OCI-LY7 (cell line): ENCODE measurements at regions not wholly inside any gene's neighbourhood (a gene's known extent, or its start where the extent isn't known, plus 50 kb on each side); places are given as distances from the start of the nearest gene placed in this dataset.

Source experiments
- BruUV-seq: library from RNA; stranded (reverse); fragments of 400-500 nt; replicated peaks from 2 replicates; lab custom pipeline; 2021; lab: Mats Ljungman, UMichigan
- CTCF ChIA-PET: fragments of 300-600 bp; sonication (Branson Sonifier 250); formaldehyde crosslinking; loops from one replicate; lab custom pipeline; 2022; ENCODE audit warnings: antibody characterized with exemption; ENCODE audit not compliant: unreplicated experiment; lab: Charles Lee
- POLR2A ChIA-PET: fragments of 300-600 bp; sonication (Branson Sonifier 250); formaldehyde crosslinking; loops from one replicate; lab custom pipeline; 2022; ENCODE audit warnings: antibody characterized with exemption; lab: Charles Lee
- DNase-seq: peaks from one replicate; pipeline ENCODE4 v3.0.0-alpha.2; 2015; ENCODE audit warnings: low spot score
- H2AFZ ChIP-seq: fragments of 200-600 bp; sonication (generic), shearing (Covaris generic); 2 replicates; pipeline ENCODE4 v1.6.1; 2014; ENCODE audit warnings: mild to moderate bottlenecking, antibody characterized with exemption, low read length, moderate library complexity
- H3K27ac ChIP-seq: fragments of 200-600 bp; sonication (generic); 2 replicates; pipeline ENCODE4 v1.5.1; 2014; ENCODE audit warnings: mixed run types, low read depth, mild to moderate bottlenecking, moderate library complexity, low read length, inconsistent platforms; ENCODE audit not compliant: poor library complexity, severe bottlenecking
- H3K36me3 ChIP-seq: fragments of 200-600 bp; sonication (generic); 2 replicates; pipeline ENCODE4 v1.6.1; 2014; ENCODE audit warnings: mild to moderate bottlenecking, antibody characterized with exemption, low read length, moderate library complexity, mixed read lengths; ENCODE audit not compliant: insufficient read depth
- H3K4me1 ChIP-seq: fragments of 200-600 bp; sonication (generic); 2 replicates; pipeline ENCODE4 v1.5.1; 2014; ENCODE audit warnings: mild to moderate bottlenecking, low read length; ENCODE audit not compliant: insufficient read depth, poor library complexity, severe bottlenecking
- H3K4me2 ChIP-seq: fragments of 200-600 bp; sonication (generic); 2 replicates; pipeline ENCODE4 v1.6.1; 2014; ENCODE audit warnings: mild to moderate bottlenecking, low read length
- H3K4me3 ChIP-seq: fragments of 200-600 bp; sonication (generic); 2 replicates; pipeline ENCODE4 v1.5.1; 2014; ENCODE audit warnings: mild to moderate bottlenecking, low read depth, low read length; ENCODE audit not compliant: poor library complexity, severe bottlenecking
- H3K79me2 ChIP-seq: fragments of 200-600 bp; sonication (generic); 2 replicates; pipeline ENCODE4 v1.6.1; 2016; ENCODE audit warnings: low read depth, mild to moderate bottlenecking, low read length, moderate library complexity, mixed read lengths; ENCODE audit not compliant: insufficient read depth
- H3K9me2 ChIP-seq: fragments of 200-600 bp; sonication (generic); 2 replicates; pipeline ENCODE4 v1.6.1; 2016; ENCODE audit warnings: mild to moderate bottlenecking, low read length, mixed read lengths; ENCODE audit not compliant: insufficient read depth
- H3K9me3 ChIP-seq: fragments of 200-600 bp; sonication (generic); 2 replicates; pipeline ENCODE4 v1.6.1; 2014; ENCODE audit warnings: mild to moderate bottlenecking, mixed run types, low read length, mixed read lengths
- H4K20me1 ChIP-seq: fragments of 200-600 bp; sonication (generic); 2 replicates; pipeline ENCODE4 v1.6.1; 2014; ENCODE audit warnings: mild to moderate bottlenecking, antibody characterized with exemption, low read length, moderate library complexity, mixed read lengths; ENCODE audit not compliant: insufficient read depth
- CTCF ChIP-seq: fragments of 200-600 bp; sonication (generic); conservative IDR thresholded peaks from 2 replicates; pipeline ENCODE4 v1.5.1; 2014; ENCODE audit warnings: mild to moderate bottlenecking, antibody characterized with exemption, low read length, moderate library complexity, mixed read lengths
- EZH2phosphoT487 ChIP-seq: fragments of 200-600 bp; sonication (generic); IDR thresholded peaks from 2 replicates; pipeline ENCODE4 v1.6.1; 2018; ENCODE audit warnings: low read depth, borderline replicate concordance, mild to moderate bottlenecking, mixed run types, antibody characterized with exemption, low read length, moderate library complexity, mixed read lengths
- intact Hi-C: fragments of 100-400 bp; cut with micrococcal nuclease; formaldehyde crosslinking; loops from one replicate; pipeline ENCODE4 v1.10.0; 2022; ENCODE audit not compliant: unreplicated experiment

- H3K79me2 ChIP-seq: no peaks in the 10 kb centered on the region
Measured at GRCh38 chr4:126742048-126742447, 890.7 kb upstream of the INTU start.

GRCh38 chr4:126742885-126743284, 889.9 kb upstream of the INTU start:
- BruUV-seq: no TSS peak
- Histone ChIP-seq H3K4me2 (no peak overlapping the region), H3K79me2 (no peaks in the 10 kb centered on the region), H3K27ac (no peak overlapping the region), H2AFZ (no peak overlapping the region), H3K36me3 (no peaks in the 10 kb centered on the region), H4K20me1 (no peaks in the 10 kb centered on the region), H3K9me3 (0 out of 2 replicates have a peak, but pooled peaks cover 5% of the 10 kb centered on the region), H3K9me2 (no peaks in the 10 kb centered on the region), H3K4me1 (no peaks in the 10 kb centered on the region), H3K4me3 (no peak overlapping the region)
- POLR2A ChIA-PET: no interaction called here
- CTCF ChIA-PET: no interaction called here
- no peak for DNase-seq
- intact Hi-C loops: no loop called here
- TF ChIP-seq CTCF (no peak), EZH2phosphoT487 (no peak)

More at GRCh38 chr4:126742048-126742447, 890.7 kb upstream of the INTU start:
- Histone ChIP-seq H3K9me2 (no peaks in the 10 kb centered on the region), H4K20me1 (no peaks in the 10 kb centered on the region), H3K9me3 (0 out of 2 replicates have a peak, but pooled peaks cover 5% of the 10 kb centered on the region), H3K4me2 (no peak overlapping the region), H3K36me3 (no peaks in the 10 kb centered on the region), H3K4me1 (no peaks in the 10 kb centered on the region), H2AFZ (no peak overlapping the region), H3K4me3 (no peak overlapping the region), H3K27ac (no peak overlapping the region)
- intact Hi-C loops: no loop called here
- CTCF ChIA-PET: no interaction called here
- POLR2A ChIA-PET: interaction anchor here (0.6 kb wide), 1 partner anchor 268 kb away, joined by 4 read pairs; no protein-coding TSS in a partner anchor
- no peak for TF ChIP-seq CTCF
- TF ChIP-seq EZH2phosphoT487: no peak
- no peak for DNase-seq
- no TSS peak for BruUV-seq

- POLR2A ChIA-PET: no interaction called here
- Histone ChIP-seq H3K4me2 (no peak overlapping the region), H2AFZ (no peak overlapping the region), H3K9me3 (0 out of 2 replicates have a peak, but pooled peaks cover 5% of the 10 kb centered on the region), H3K9me2 (no peaks in the 10 kb centered on the region), H3K79me2 (no peaks in the 10 kb centered on the region), H3K36me3 (no peaks in the 10 kb centered on the region), H3K27ac (no peak overlapping the region), H3K4me3 (no peak overlapping the region), H4K20me1 (no peaks in the 10 kb centered on the region), H3K4me1 (no peaks in the 10 kb centered on the region)
- DNase-seq: no peak
- intact Hi-C loops: no loop called here
- no peak for TF ChIP-seq EZH2phosphoT487
- no peak for TF ChIP-seq CTCF
- CTCF ChIA-PET: no interaction called here
- BruUV-seq: no TSS peak
Measured at GRCh38 chr4:126748736-126749135, 884.0 kb upstream of the INTU start.
